SU-DHL-6 (cell line): ENCODE measurements at regions not wholly inside any gene's neighbourhood (a gene's known extent, or its start where the extent isn't known, plus 50 kb on each side); places are given as distances from the start of the nearest gene placed in this dataset.

Experiments
- CTCF ChIP-seq: fragments of 200-600 bp; sonication (generic); IDR thresholded peaks from one replicate; pipeline ENCODE4 v1.5.1; 2017; ENCODE audit warnings: antibody characterized with exemption, mild to moderate bottlenecking, low read length, moderate library complexity; ENCODE audit not compliant: insufficient read depth, poor library complexity, severe bottlenecking
- EZH2phosphoT487 ChIP-seq: fragments of 200-600 bp; sonication (generic), shearing (Covaris generic); conservative IDR thresholded peaks from 2 replicates; pipeline ENCODE4 v1.6.1; 2018; ENCODE audit warnings: mild to moderate bottlenecking, antibody characterized with exemption, low read length, moderate library complexity, mixed read lengths

GRCh38 chr20:56691325-56691998 is 62.4 kb downstream of the TFAP2C start:
- no peak for TF ChIP-seq CTCF
- no peak for TF ChIP-seq EZH2phosphoT487
